GM12878 (cell line): ENCODE measurements at regions not wholly inside any gene's neighbourhood (a gene's known extent, or its start where the extent isn't known, plus 50 kb on each side); places are given as distances from the start of the nearest gene placed in this dataset.
A peak's percentile ranks its signal among the peaks of the same experiment; 100 is the strongest.

Experiments
- BCL11A ChIP-seq: IDR thresholded peaks from 2 replicates; pipeline ENCODE4 v1.6.1; 2011; ENCODE audit warnings: low read depth, low read length
- BHLHE40 ChIP-seq, 2 experiments: fragments of 450-650 bp in 1 of 2; IDR thresholded peaks; 2 replicates each; pipeline ENCODE4 v1.6.1; 2011 to 2017; ENCODE audit warnings: low read depth in 2 of 2, borderline replicate concordance in 1 of 2, improper control_type of control experiment in 1 of 2, low read length in 1 of 2, mild to moderate bottlenecking in 1 of 2
- CHD2 ChIP-seq: IDR thresholded peaks from 2 replicates; pipeline ENCODE4 v1.6.1; 2011; ENCODE audit warnings: low read depth, low read length, improper control_type of control experiment, borderline replicate concordance
- DPF2 ChIP-seq: fragments of 450-650 bp; IDR thresholded peaks from 2 replicates; pipeline ENCODE4 v1.6.1; 2017; ENCODE audit warnings: mild to moderate bottlenecking
- GABPA ChIP-seq: IDR thresholded peaks from 2 replicates; pipeline ENCODE4 v1.6.1; 2014; ENCODE audit warnings: antibody characterized with exemption, low read depth, mild to moderate bottlenecking, inconsistent platforms
- GATAD2B ChIP-seq: fragments of 450-650 bp; conservative IDR thresholded peaks from 2 replicates; pipeline ENCODE4 v1.6.1; 2017; ENCODE audit warnings: low read depth, mild to moderate bottlenecking, moderate library complexity
- HDAC2 ChIP-seq: fragments of 200-600 bp; sonication (generic); IDR thresholded peaks from 2 replicates; pipeline ENCODE4 v1.6.1; 2017
- HDGF ChIP-seq: fragments of 450-650 bp; IDR thresholded peaks from 2 replicates; pipeline ENCODE4 v1.6.1; 2016; ENCODE audit warnings: antibody characterized with exemption
- IKZF2 ChIP-seq, 2 experiments: fragments of 450-650 bp; IDR thresholded peaks; 2 replicates each; pipeline ENCODE4 v1.6.1; 2017; ENCODE audit warnings: mild to moderate bottlenecking in 2 of 2, moderate library complexity in 2 of 2
- KDM1A ChIP-seq: fragments of 200-600 bp; sonication (generic); IDR thresholded peaks from 2 replicates; pipeline ENCODE4 v1.6.1; 2016; ENCODE audit warnings: borderline replicate concordance
- MEF2B ChIP-seq: fragments of 450-650 bp; IDR thresholded peaks from 2 replicates; pipeline ENCODE4 v1.6.1; 2018; ENCODE audit warnings: mild to moderate bottlenecking, moderate library complexity; ENCODE audit not compliant: partially characterized antibody, poor library complexity, severe bottlenecking
- MTA2 ChIP-seq: fragments of 450-650 bp; IDR thresholded peaks from 2 replicates; pipeline ENCODE4 v1.6.1; 2016; ENCODE audit warnings: low read depth, mild to moderate bottlenecking, moderate library complexity
- NR2C1 ChIP-seq: fragments of 450-650 bp; IDR thresholded peaks from 2 replicates; pipeline ENCODE4 v1.6.1; 2017; ENCODE audit warnings: antibody characterized with exemption, mild to moderate bottlenecking, moderate library complexity
- NRF1 ChIP-seq: conservative IDR thresholded peaks from 2 replicates; pipeline ENCODE4 v1.6.1; 2011; ENCODE audit warnings: mild to moderate bottlenecking, low read depth, low read length, improper control_type of control experiment
- RBBP5 ChIP-seq: fragments of 200-600 bp; sonication (generic); conservative IDR thresholded peaks from 2 replicates; pipeline ENCODE4 v1.6.1; 2016
- SIN3A ChIP-seq: IDR thresholded peaks from 2 replicates; pipeline ENCODE4 v1.6.1; 2012; ENCODE audit warnings: low read depth, low read length, improper control_type of control experiment
- SMAD1 ChIP-seq: fragments of 450-650 bp; IDR thresholded peaks from 2 replicates; pipeline ENCODE4 v1.6.1; 2018; ENCODE audit warnings: mild to moderate bottlenecking, low read depth; ENCODE audit not compliant: partially characterized antibody
- SMARCA5 ChIP-seq: fragments of 450-650 bp; IDR thresholded peaks from 2 replicates; pipeline ENCODE4 v1.6.1; 2017; ENCODE audit warnings: mild to moderate bottlenecking
- SREBF2 ChIP-seq: IDR thresholded peaks from 2 replicates; pipeline ENCODE4 v1.6.1; 2012; ENCODE audit warnings: mild to moderate bottlenecking, low read length
- TBL1XR1 ChIP-seq: IDR thresholded peaks from 2 replicates; pipeline ENCODE4 v1.6.1; 2012; ENCODE audit warnings: low read depth, low read length, improper control_type of control experiment
- YY1 ChIP-seq: IDR thresholded peaks from 2 replicates; pipeline ENCODE4 v1.6.1; 2011; ENCODE audit warnings: low read depth, mild to moderate bottlenecking, low read length
- ZBED1 ChIP-seq: IDR thresholded peaks from 2 replicates; pipeline ENCODE4 v1.6.1; 2016; ENCODE audit warnings: borderline replicate concordance
- ZNF207 ChIP-seq: fragments of 450-650 bp; IDR thresholded peaks from 2 replicates; pipeline ENCODE4 v1.6.1; 2014; ENCODE audit warnings: antibody characterized with exemption, mild to moderate bottlenecking, borderline replicate concordance
- TF ChIP-seq, protein P1 (sequence below): IDR thresholded peaks from 2 replicates; pipeline ENCODE4 v1.6.1; 2012; ENCODE audit warnings: low read depth, low read length, improper control_type of control experiment
- TF ChIP-seq, protein P2 (sequence below): IDR thresholded peaks from 2 replicates; pipeline ENCODE4 v1.6.1; 2012; ENCODE audit warnings: improper control_type of control experiment, low read depth, low read length; ENCODE audit not compliant: insufficient replicate concordance
- TF ChIP-seq, protein P3 (sequence below): IDR thresholded peaks from 2 replicates; pipeline ENCODE4 v1.6.1; 2012; ENCODE audit warnings: low read depth, low read length, improper control_type of control experiment
- TF ChIP-seq, protein P4 (sequence below): fragments of 450-650 bp; IDR thresholded peaks from 2 replicates; pipeline ENCODE4 v1.6.1; 2014; ENCODE audit warnings: mild to moderate bottlenecking

DNA sequence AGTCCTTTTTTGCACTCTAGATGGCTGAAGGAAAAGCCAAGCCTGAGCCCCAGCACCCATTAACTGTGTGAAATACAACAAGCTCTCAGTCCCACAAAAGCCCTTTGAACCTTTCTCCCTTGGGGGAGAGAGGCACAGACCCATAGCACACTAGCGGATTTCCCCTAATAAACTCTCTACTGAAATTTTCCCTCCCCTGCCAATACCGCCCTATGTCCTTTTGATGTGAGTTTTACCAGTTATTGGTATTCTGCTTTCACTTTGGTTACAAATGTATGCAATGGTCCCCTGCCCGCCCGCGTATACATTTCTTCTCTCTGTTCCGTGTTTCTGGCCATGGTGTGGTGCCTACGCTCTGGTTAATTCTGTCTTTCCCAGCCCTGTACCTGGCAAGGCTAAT, 54.0 kb upstream of the MYO16 start (continued):
- TF ChIP-seq, protein P1, sequence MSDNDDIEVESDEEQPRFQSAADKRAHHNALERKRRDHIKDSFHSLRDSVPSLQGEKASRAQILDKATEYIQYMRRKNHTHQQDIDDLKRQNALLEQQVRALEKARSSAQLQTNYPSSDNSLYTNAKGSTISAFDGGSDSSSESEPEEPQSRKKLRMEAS = no peak
- TF ChIP-seq ZBED1 (no peak), BHLHE40 (IDR thresholded peaks at IDR 0.05; ENCODE audit: borderline replicate concordance in 1 of 2, low read depth in 2 of 2, low read length in 1 of 2) (peak in 1 of 2 experiments; percentile 36; a peak in 1 of 4 replicates), GATAD2B (peak; percentile 73; the same call in 1 of the 2 replicates), MTA2 (peak; percentile 72), HDAC2 (no peak), HDGF (no peak), SMARCA5 (no peak), GABPA (no peak), SREBF2 (no peak), DPF2 (0 out of 2 replicates have a peak, but pooled peaks have one; percentile 12), NRF1 (no peak), SIN3A (no peak), NR2C1 (peak; percentile 51; the same call in 1 of the 2 replicates), CHD2 (peak; percentile 55; the same call in 1 of the 2 replicates), IKZF2 (IDR thresholded peaks at IDR 0.05) (peak; percentile 56 to 65; a peak in 2 of 4 replicates), ZNF207 (no peak), TBL1XR1 (no peak), RBBP5 (no peak), MEF2B (peak; percentile 98), KDM1A (no peak), SMAD1 (peak; percentile 44), YY1 (no peak), BCL11A (peak; percentile 39; the same call in 1 of the 2 replicates)
- TF ChIP-seq, protein P2, sequence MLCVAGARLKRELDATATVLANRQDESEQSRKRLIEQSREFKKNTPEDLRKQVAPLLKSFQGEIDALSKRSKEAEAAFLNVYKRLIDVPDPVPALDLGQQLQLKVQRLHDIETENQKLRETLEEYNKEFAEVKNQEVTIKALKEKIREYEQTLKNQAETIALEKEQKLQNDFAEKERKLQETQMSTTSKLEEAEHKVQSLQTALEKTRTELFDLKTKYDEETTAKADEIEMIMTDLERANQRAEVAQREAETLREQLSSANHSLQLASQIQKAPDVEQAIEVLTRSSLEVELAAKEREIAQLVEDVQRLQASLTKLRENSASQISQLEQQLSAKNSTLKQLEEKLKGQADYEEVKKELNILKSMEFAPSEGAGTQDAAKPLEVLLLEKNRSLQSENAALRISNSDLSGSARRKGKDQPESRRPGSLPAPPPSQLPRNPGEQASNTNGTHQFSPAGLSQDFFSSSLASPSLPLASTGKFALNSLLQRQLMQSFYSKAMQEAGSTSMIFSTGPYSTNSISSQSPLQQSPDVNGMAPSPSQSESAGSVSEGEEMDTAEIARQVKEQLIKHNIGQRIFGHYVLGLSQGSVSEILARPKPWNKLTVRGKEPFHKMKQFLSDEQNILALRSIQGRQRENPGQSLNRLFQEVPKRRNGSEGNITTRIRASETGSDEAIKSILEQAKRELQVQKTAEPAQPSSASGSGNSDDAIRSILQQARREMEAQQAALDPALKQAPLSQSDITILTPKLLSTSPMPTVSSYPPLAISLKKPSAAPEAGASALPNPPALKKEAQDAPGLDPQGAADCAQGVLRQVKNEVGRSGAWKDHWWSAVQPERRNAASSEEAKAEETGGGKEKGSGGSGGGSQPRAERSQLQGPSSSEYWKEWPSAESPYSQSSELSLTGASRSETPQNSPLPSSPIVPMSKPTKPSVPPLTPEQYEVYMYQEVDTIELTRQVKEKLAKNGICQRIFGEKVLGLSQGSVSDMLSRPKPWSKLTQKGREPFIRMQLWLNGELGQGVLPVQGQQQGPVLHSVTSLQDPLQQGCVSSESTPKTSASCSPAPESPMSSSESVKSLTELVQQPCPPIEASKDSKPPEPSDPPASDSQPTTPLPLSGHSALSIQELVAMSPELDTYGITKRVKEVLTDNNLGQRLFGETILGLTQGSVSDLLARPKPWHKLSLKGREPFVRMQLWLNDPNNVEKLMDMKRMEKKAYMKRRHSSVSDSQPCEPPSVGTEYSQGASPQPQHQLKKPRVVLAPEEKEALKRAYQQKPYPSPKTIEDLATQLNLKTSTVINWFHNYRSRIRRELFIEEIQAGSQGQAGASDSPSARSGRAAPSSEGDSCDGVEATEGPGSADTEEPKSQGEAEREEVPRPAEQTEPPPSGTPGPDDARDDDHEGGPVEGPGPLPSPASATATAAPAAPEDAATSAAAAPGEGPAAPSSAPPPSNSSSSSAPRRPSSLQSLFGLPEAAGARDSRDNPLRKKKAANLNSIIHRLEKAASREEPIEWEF = peak; percentile 66
- TF ChIP-seq, protein P3, sequence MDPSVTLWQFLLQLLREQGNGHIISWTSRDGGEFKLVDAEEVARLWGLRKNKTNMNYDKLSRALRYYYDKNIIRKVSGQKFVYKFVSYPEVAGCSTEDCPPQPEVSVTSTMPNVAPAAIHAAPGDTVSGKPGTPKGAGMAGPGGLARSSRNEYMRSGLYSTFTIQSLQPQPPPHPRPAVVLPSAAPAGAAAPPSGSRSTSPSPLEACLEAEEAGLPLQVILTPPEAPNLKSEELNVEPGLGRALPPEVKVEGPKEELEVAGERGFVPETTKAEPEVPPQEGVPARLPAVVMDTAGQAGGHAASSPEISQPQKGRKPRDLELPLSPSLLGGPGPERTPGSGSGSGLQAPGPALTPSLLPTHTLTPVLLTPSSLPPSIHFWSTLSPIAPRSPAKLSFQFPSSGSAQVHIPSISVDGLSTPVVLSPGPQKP = no peak
- TF ChIP-seq, protein P4, sequence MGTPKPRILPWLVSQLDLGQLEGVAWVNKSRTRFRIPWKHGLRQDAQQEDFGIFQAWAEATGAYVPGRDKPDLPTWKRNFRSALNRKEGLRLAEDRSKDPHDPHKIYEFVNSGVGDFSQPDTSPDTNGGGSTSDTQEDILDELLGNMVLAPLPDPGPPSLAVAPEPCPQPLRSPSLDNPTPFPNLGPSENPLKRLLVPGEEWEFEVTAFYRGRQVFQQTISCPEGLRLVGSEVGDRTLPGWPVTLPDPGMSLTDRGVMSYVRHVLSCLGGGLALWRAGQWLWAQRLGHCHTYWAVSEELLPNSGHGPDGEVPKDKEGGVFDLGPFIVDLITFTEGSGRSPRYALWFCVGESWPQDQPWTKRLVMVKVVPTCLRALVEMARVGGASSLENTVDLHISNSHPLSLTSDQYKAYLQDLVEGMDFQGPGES = no peak
